ENCODE measurements at regions not wholly inside any gene's neighbourhood (a gene's known extent, or its start where the extent isn't known, plus 50 kb on each side); places are given as distances from the start of the nearest gene placed in this dataset.

GRCh38 chr9:89745601-89746376 is 141.0 kb downstream of the GADD45G start:
- TF ChIP-seq USF1 (IDR thresholded peaks at IDR 0.05): no peak
- TF ChIP-seq REST (IDR thresholded peaks at IDR 0.05; ENCODE audit: low read depth): no peak
- no peak for TF ChIP-seq YY1 (IDR thresholded peaks at IDR 0.05; ENCODE audit: low read depth)
- TF ChIP-seq MAX (IDR thresholded peaks at IDR 0.05): no peak
- no peak for TF ChIP-seq FOXM1 (IDR thresholded peaks at IDR 0.05; ENCODE audit: borderline replicate concordance, low read depth)
- TF ChIP-seq CREB1 (IDR thresholded peaks at IDR 0.05; ENCODE audit: low read depth): no peak
- TF ChIP-seq EP300 (IDR thresholded peaks at IDR 0.05; ENCODE audit: borderline replicate concordance): no peak
- no peak for TF ChIP-seq CEBPB (IDR thresholded peaks at IDR 0.05)

GRCh38 chr9:89746385-89747116 is 141.7 kb downstream of the GADD45G start:
- TF ChIP-seq FOXM1 (IDR thresholded peaks at IDR 0.05; ENCODE audit: borderline replicate concordance, low read depth) (no peak), EGR1 (IDR thresholded peaks at IDR 0.05) (no peak), USF1 (IDR thresholded peaks at IDR 0.05) (no peak), REST (IDR thresholded peaks at IDR 0.05; ENCODE audit: low read depth) (no peak), ZBTB7A (IDR thresholded peaks at IDR 0.05; ENCODE audit: low read depth) (no peak), NFIC (IDR thresholded peaks at IDR 0.05) (no peak), CREB1 (IDR thresholded peaks at IDR 0.05; ENCODE audit: low read depth) (no peak), TCF12 (IDR thresholded peaks at IDR 0.05; ENCODE audit: low read depth) (no peak), YY1 (IDR thresholded peaks at IDR 0.05; ENCODE audit: low read depth) (no peak), EP300 (IDR thresholded peaks at IDR 0.05; ENCODE audit: borderline replicate concordance) (no peak), MAX (IDR thresholded peaks at IDR 0.05) (no peak), TEAD4 (IDR thresholded peaks at IDR 0.05) (no peak), CEBPB (IDR thresholded peaks at IDR 0.05) (no peak), RAD21 (IDR thresholded peaks at IDR 0.05; ENCODE audit: low read depth) (no peak)

- TF ChIP-seq MAX (IDR thresholded peaks at IDR 0.05) (no peak), CEBPB (IDR thresholded peaks at IDR 0.05) (no peak), USF1 (IDR thresholded peaks at IDR 0.05) (no peak), TEAD4 (IDR thresholded peaks at IDR 0.05) (no peak), EP300 (IDR thresholded peaks at IDR 0.05; ENCODE audit: borderline replicate concordance) (no peak), TAF1 (IDR thresholded peaks at IDR 0.05; ENCODE audit: low read depth) (no peak), RAD21 (IDR thresholded peaks at IDR 0.05; ENCODE audit: low read depth) (no peak), FOXM1 (IDR thresholded peaks at IDR 0.05; ENCODE audit: borderline replicate concordance, low read depth) (no peak)
Observed at GRCh38 chr9:89747596-89747995, 142.8 kb downstream of the GADD45G start.

- TF ChIP-seq TAF1 (IDR thresholded peaks at IDR 0.05; ENCODE audit: low read depth) (no peak), EGR1 (IDR thresholded peaks at IDR 0.05) (no peak)
Observed at GRCh38 chr9:89748021-89748670, 143.3 kb downstream of the GADD45G start.
